ENCODE measurements at regions not wholly inside any gene's neighbourhood (a gene's known extent, or its start where the extent isn't known, plus 50 kb on each side); places are given as distances from the start of the nearest gene placed in this dataset.

- no peak for DNase-seq (ENCODE audit: low read depth, low spot score)
- no peak overlapping the region for H3K4me3 ChIP-seq (ENCODE audit: low read depth, low read length)
- ChIA-PET CTCF (no interaction called here), POLR2A (no interaction called here)
- TF ChIP-seq CTCF (IDR thresholded peaks at IDR 0.05; ENCODE audit: insufficient read depth, low read length, missing control alignments) = no peak
Observed at GRCh38 chr3:65109966-65110500, 422.2 kb upstream of the ADAMTS9 start.

- H3K4me3 ChIP-seq (ENCODE audit: low read depth, low read length) = no peak overlapping the region
- ChIA-PET POLR2A (no interaction called here), CTCF (no interaction called here)
- no peak for DNase-seq (ENCODE audit: low read depth, low spot score)
- no peak for TF ChIP-seq CTCF (IDR thresholded peaks at IDR 0.05; ENCODE audit: insufficient read depth, low read length, missing control alignments)
Observed at GRCh38 chr3:65107174-65107573, 419.4 kb upstream of the ADAMTS9 start.

GRCh38 chr3:65101450-65101849 lies 413.6 kb upstream of the ADAMTS9 start:
- ChIA-PET CTCF (interaction anchor here (0.6 kb wide), 1 partner anchor 1080 kb away, joined by 3 read pairs; no protein-coding TSS in a partner anchor), POLR2A (no interaction called here)

GRCh38 chr3:65098400-65098799 lies 410.6 kb upstream of the ADAMTS9 start:
- no peak for TF ChIP-seq CTCF (IDR thresholded peaks at IDR 0.05; ENCODE audit: insufficient read depth, low read length, missing control alignments)
- DNase-seq (ENCODE audit: low read depth, low spot score) = no peak
- ChIA-PET CTCF (no interaction called here), POLR2A (no interaction called here)
- no peak overlapping the region for H3K4me3 ChIP-seq (ENCODE audit: low read depth, low read length)

More at GRCh38 chr3:65101450-65101849, 413.6 kb upstream of the ADAMTS9 start:
- no peak overlapping the region for H3K4me3 ChIP-seq (ENCODE audit: low read depth, low read length)
- TF ChIP-seq CTCF (IDR thresholded peaks at IDR 0.05; ENCODE audit: insufficient read depth, low read length, missing control alignments) = no peak
- DNase-seq (ENCODE audit: low read depth, low spot score) = no peak

- no peak for DNase-seq (ENCODE audit: low read depth, low spot score)
- TF ChIP-seq CTCF (IDR thresholded peaks at IDR 0.05; ENCODE audit: insufficient read depth, low read length, missing control alignments) = no peak
- H3K4me3 ChIP-seq (ENCODE audit: low read depth, low read length) = no peak overlapping the region
- ChIA-PET CTCF (interaction anchor here (1.7 kb wide), 1 partner anchor 9 kb away, joined by 4 read pairs; no protein-coding TSS in a partner anchor), POLR2A (no interaction called here)
Observed at GRCh38 chr3:65096110-65096745, 408.4 kb upstream of the ADAMTS9 start.

- no peak overlapping the region for H3K4me3 ChIP-seq (ENCODE audit: low read depth, low read length)
- no peak for DNase-seq (ENCODE audit: low read depth, low spot score)
- CTCF ChIA-PET = no interaction called here
- no peak for TF ChIP-seq CTCF (IDR thresholded peaks at IDR 0.05; ENCODE audit: insufficient read depth, low read length, missing control alignments)
- POLR2A ChIA-PET = no interaction called here
Observed at GRCh38 chr3:65094723-65095122, 406.9 kb upstream of the ADAMTS9 start.

All from AG04449 (cell line).